Endodermal cell (in vitro differentiated cells): ENCODE measurements at regions not wholly inside any gene's neighbourhood (a gene's known extent, or its start where the extent isn't known, plus 50 kb on each side); places are given as distances from the start of the nearest gene placed in this dataset.

Experiments
- DNase-seq: peaks from one replicate; pipeline ENCODE4 v3.0.0-alpha.2; 2017
- H3K27ac ChIP-seq: 2 replicates; pipeline ENCODE4 v1.5.1; 2013; ENCODE audit warnings: mild to moderate bottlenecking, low read depth, low read length, moderate library complexity
- H3K27me3 ChIP-seq: 2 replicates; pipeline ENCODE4 v1.6.1; 2013; ENCODE audit warnings: mild to moderate bottlenecking, low read length, moderate library complexity; ENCODE audit not compliant: insufficient read depth, control insufficient read depth, poor library complexity, severe bottlenecking
- H3K36me3 ChIP-seq: 2 replicates; pipeline ENCODE4 v1.7.0; 2013; ENCODE audit warnings: mild to moderate bottlenecking, low read length, moderate library complexity; ENCODE audit not compliant: control insufficient read depth, insufficient read depth
- H3K4me1 ChIP-seq: one replicate; pipeline ENCODE4 v1.7.0; 2013; ENCODE audit warnings: low read length; ENCODE audit not compliant: control insufficient read depth, insufficient read depth
- H3K4me3 ChIP-seq: 2 replicates; pipeline ENCODE4 v1.5.1; 2013; ENCODE audit warnings: mild to moderate bottlenecking, low read length, moderate library complexity
- H3K9ac ChIP-seq: 2 replicates; pipeline ENCODE4 v1.6.1; 2013; ENCODE audit warnings: mild to moderate bottlenecking, low read length, moderate library complexity; ENCODE audit not compliant: poor library complexity, severe bottlenecking; ENCODE audit errors: extremely low read depth
- H3K9me3 ChIP-seq: 2 replicates; pipeline ENCODE4 v1.6.1; 2013; ENCODE audit warnings: mild to moderate bottlenecking, low read length, moderate library complexity; ENCODE audit not compliant: control insufficient read depth
- H3K27ac Mint-ChIP-seq: 2 replicates; pipeline ENCODE4 v1.8.0; 2020; ENCODE audit warnings: mixed read lengths
- H3K27me3 Mint-ChIP-seq: 2 replicates; pipeline ENCODE4 v1.8.0; 2021; ENCODE audit warnings: mild to moderate bottlenecking, mixed read lengths; ENCODE audit not compliant: insufficient read depth
- H3K36me3 Mint-ChIP-seq: 2 replicates; pipeline ENCODE4 v1.8.0; 2020; ENCODE audit warnings: low read depth, mixed read lengths
- H3K4me1 Mint-ChIP-seq: 2 replicates; pipeline ENCODE4 v1.8.0; 2020; ENCODE audit warnings: mixed read lengths
- H3K4me3 Mint-ChIP-seq: 2 replicates; pipeline ENCODE4 v1.8.0; 2020; ENCODE audit warnings: mild to moderate bottlenecking, moderate library complexity, mixed read lengths
- H3K9me3 Mint-ChIP-seq: 2 replicates; pipeline ENCODE4 v1.8.0; 2020; ENCODE audit warnings: mild to moderate bottlenecking, mixed read lengths
- CTCF ChIP-seq: fragments of 200-600 bp; sonication (generic); conservative IDR thresholded peaks from 2 replicates; pipeline ENCODE4 v1.5.0; 2021; ENCODE audit warnings: antibody characterized with exemption, mild to moderate bottlenecking
- whole genome bisulfite sequencing, 2 experiments: methylation state at CpG; one replicate each; pipeline versions ENCODE4 v1.1.5 to v1.1.7; 2013; ENCODE audit warnings: missing lambda C conversion rate in 2 of 2, mixed read lengths in 1 of 2; ENCODE audit not compliant: insufficient coverage in 1 of 2, insufficient read length in 1 of 2; 5-methylcytosine and 5-hydroxymethylcytosine counted together

- no peaks in the 10 kb centered on the region for H3K9me3 Mint-ChIP-seq
- H3K9ac ChIP-seq = no peak overlapping the region
- H3K4me3 ChIP-seq = no peak overlapping the region
- H3K4me1 Mint-ChIP-seq = peaks cover 17% of the 10 kb centered on the region
- peaks cover 9% of the 10 kb centered on the region for H3K4me1 ChIP-seq
- 79 to 100% methylated on average over 3 to 5 of the region's 5 CpGs for WGBS, 2 experiments
- H3K36me3 ChIP-seq = no peaks in the 10 kb centered on the region
- no peak overlapping the region for H3K27ac ChIP-seq
- no peak for TF ChIP-seq CTCF
- no peak overlapping the region for H3K4me3 Mint-ChIP-seq
- no peaks in the 10 kb centered on the region for H3K36me3 Mint-ChIP-seq
- no peaks in the 10 kb centered on the region for H3K27me3 Mint-ChIP-seq
- no peak for DNase-seq
- H3K27me3 ChIP-seq = no peaks in the 10 kb centered on the region
- H3K27ac Mint-ChIP-seq = no peak overlapping the region
- H3K9me3 ChIP-seq = no peaks in the 10 kb centered on the region
These were observed 125.1 kb upstream of the SPATA13 start for GRCh38 chr13:24035411-24035810.

GRCh38 chr13:24036115-24036514 lies 124.4 kb upstream of the SPATA13 start:
- H3K27ac ChIP-seq = no peak overlapping the region
- H3K4me1 ChIP-seq = peaks cover 15% of the 10 kb centered on the region
- Mint-ChIP-seq H3K4me3 (no peak overlapping the region), H3K27me3 (no peaks in the 10 kb centered on the region), H3K36me3 (no peaks in the 10 kb centered on the region), H3K4me1 (peaks cover 24% of the 10 kb centered on the region), H3K9me3 (no peaks in the 10 kb centered on the region), H3K27ac (no peak overlapping the region)
- no peak for TF ChIP-seq CTCF
- no peak overlapping the region for H3K4me3 ChIP-seq
- no peak for DNase-seq
- H3K9ac ChIP-seq = no peak overlapping the region
- no peaks in the 10 kb centered on the region for H3K36me3 ChIP-seq
- no peaks in the 10 kb centered on the region for H3K9me3 ChIP-seq
- no peaks in the 10 kb centered on the region for H3K27me3 ChIP-seq
- 83% methylated on average over 2 of the region's 2 CpGs for WGBS, 2 experiments

- H3K36me3 Mint-ChIP-seq = no peaks in the 10 kb centered on the region
- TF ChIP-seq CTCF = no peak
- H3K27ac Mint-ChIP-seq = peak overlapping the region; percentile 78
- Histone ChIP-seq H3K27me3 (no peaks in the 10 kb centered on the region), H3K9me3 (no peaks in the 10 kb centered on the region), H3K9ac (no peak overlapping the region), H3K4me3 (no peak overlapping the region), H3K36me3 (no peaks in the 10 kb centered on the region), H3K4me1 (peaks cover 26% of the 10 kb centered on the region), H3K27ac (peak overlapping the region; percentile 74)
- no peaks in the 10 kb centered on the region for H3K9me3 Mint-ChIP-seq
- no peaks in the 10 kb centered on the region for H3K27me3 Mint-ChIP-seq
- H3K4me3 Mint-ChIP-seq = no peak overlapping the region
- no peak for DNase-seq
- 75 to 79% methylated on average over 3 to 9 of the region's 9 CpGs for WGBS, 2 experiments
- H3K4me1 Mint-ChIP-seq = peaks cover 42% of the 10 kb centered on the region
These were observed 122.1 kb upstream of the SPATA13 start for GRCh38 chr13:24038405-24038804.
